Lower lobe of right lung (tissue), 2 donors: ENCODE measurements at regions not wholly inside any gene's neighbourhood (a gene's known extent, or its start where the extent isn't known, plus 50 kb on each side); places are given as distances from the start of the nearest gene placed in this dataset.

ENCODE experiments used
- ATAC-seq, 2 donors: fragments of 200-7000 bp; cut with Tn5 transposase; one replicate each; pipeline ENCODE4 v1.9.1; 2020 to 2022; ENCODE audit warnings: mild to moderate bottlenecking in 2 of 2, moderate library complexity in 2 of 2
- DNase-seq: peaks from one replicate; pipeline ENCODE4 v3.0.0-alpha.2; 2020
- H3K27ac ChIP-seq: fragments of 200-600 bp; one replicate; pipeline ENCODE4 v1.8.0; 2022
- H3K27me3 ChIP-seq: fragments of 200-600 bp; one replicate; pipeline ENCODE4 v1.8.0; 2022; ENCODE audit warnings: low read depth
- H3K36me3 ChIP-seq: fragments of 200-600 bp; one replicate; pipeline ENCODE4 v1.8.0; 2022; ENCODE audit warnings: mild to moderate bottlenecking
- H3K4me1 ChIP-seq: fragments of 200-600 bp; one replicate; pipeline ENCODE4 v1.8.0; 2022
- H3K4me3 ChIP-seq: fragments of 200-600 bp; one replicate; pipeline ENCODE4 v1.8.0; 2022; ENCODE audit warnings: mild to moderate bottlenecking
- H3K9me3 ChIP-seq: fragments of 200-600 bp; one replicate; pipeline ENCODE4 v1.8.0; 2022
- CTCF ChIP-seq: fragments of 200-600 bp; IDR thresholded peaks from one replicate; pipeline ENCODE4 v1.8.0; 2022; ENCODE audit warnings: antibody characterized with exemption, mild to moderate bottlenecking
- intact Hi-C: fragments of 100-400 bp; cut with DNase I; formaldehyde crosslinking; loops from one replicate; pipeline ENCODE4 v1.11.0; 2022
- donor health status: DM: no; HTN: yes; CAD: no; lungs with severe emphysema.

GRCh38 chr6:164040994-164041393 is 626.5 kb downstream of the QKI start:
- Histone ChIP-seq H3K4me3 (no peak overlapping the region), H3K27ac (no peak overlapping the region), H3K27me3 (no peaks in the 10 kb centered on the region), H3K9me3 (no peaks in the 10 kb centered on the region), H3K4me1 (no peaks in the 10 kb centered on the region), H3K36me3 (no peaks in the 10 kb centered on the region)
- no peak for TF ChIP-seq CTCF
- ATAC-seq, result no peak
- DNase-seq, result no peak
- intact Hi-C loops, result no loop called here

DNA sequence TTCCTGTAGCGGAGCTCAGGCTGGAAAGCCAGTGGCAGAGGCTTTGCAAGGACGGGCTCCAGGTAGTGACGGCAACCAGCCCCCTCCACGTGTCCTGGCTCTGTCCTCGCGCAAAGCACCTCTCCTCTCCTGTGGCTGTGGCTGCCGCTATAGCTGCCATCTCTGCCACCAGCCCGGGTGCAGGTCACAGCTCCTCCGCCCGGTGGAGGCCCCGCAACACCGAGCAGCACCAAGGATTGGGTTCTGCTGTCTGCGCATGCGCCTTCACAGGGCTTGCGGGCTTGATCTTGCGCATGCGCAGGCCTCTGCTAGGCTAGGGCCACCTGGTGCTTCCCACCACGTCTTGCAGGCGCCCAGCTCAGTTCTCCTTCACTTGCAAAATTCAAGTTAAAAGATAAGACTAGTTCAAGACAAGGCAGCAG is 625.4 kb downstream of the QKI start:
- TF ChIP-seq CTCF, result no peak
- H3K9me3 ChIP-seq, result no peaks in the 10 kb centered on the region
- intact Hi-C loops, result no loop called here
- no peak overlapping the region for H3K27ac ChIP-seq
- peak overlapping the region; percentile 25 for H3K4me3 ChIP-seq
- DNase-seq, result peak; percentile 68
- no peaks in the 10 kb centered on the region for H3K4me1 ChIP-seq
- peak in 1 of 2 donors; percentile 77 for ATAC-seq
- H3K36me3 ChIP-seq, result no peaks in the 10 kb centered on the region
- H3K27me3 ChIP-seq, result no peaks in the 10 kb centered on the region

DNA sequence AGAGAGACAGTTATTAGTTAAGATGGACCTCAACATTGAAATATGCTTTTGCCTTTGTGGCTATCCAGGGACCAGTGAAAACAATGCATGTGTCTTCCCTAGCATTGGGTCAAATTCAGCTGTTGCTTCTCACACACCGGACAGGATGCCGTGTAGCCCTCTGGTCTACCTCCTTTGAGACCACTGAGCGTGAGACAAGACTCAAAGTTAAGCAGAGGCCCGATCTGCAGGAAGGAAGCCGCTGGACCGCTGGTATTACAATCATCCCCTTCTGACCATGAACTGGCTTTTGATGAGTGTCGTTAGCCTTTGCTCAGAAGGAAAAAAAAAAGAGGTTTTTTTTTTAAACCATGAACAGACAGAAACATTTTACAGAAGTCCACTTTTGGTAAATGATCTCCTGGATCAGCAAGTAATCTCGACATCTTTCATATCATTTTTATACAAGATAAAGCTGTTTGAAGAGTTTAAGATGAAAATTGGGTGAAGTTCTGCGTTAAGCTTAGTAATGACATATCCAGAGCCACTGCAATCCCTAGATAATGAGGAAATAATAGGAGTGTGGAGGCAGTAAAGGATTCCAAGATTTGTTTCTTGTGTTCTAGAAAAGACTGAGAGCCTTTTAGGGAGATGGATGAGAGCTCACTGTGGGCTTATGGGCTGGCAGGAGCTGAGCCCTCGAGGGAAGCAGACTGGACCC is 622.8 kb downstream of the QKI start:
- no peaks in the 10 kb centered on the region for H3K9me3 ChIP-seq
- TF ChIP-seq CTCF, result no peak
- no peak overlapping the region for H3K27ac ChIP-seq
- H3K27me3 ChIP-seq, result no peaks in the 10 kb centered on the region
- DNase-seq (no peak), ATAC-seq (no peak)
- no peaks in the 10 kb centered on the region for H3K4me1 ChIP-seq
- no peak overlapping the region for H3K4me3 ChIP-seq
- no peaks in the 10 kb centered on the region for H3K36me3 ChIP-seq
- intact Hi-C loops, result no loop called here

- H3K4me3 ChIP-seq, result no peak overlapping the region
- intact Hi-C loops, result no loop called here
- TF ChIP-seq CTCF, result no peak
- no peaks in the 10 kb centered on the region for H3K4me1 ChIP-seq
- no peaks in the 10 kb centered on the region for H3K36me3 ChIP-seq
- H3K27me3 ChIP-seq, result no peaks in the 10 kb centered on the region
- ATAC-seq, result no peak
- no peaks in the 10 kb centered on the region for H3K9me3 ChIP-seq
- no peak overlapping the region for H3K27ac ChIP-seq
- no peak for DNase-seq
Observed at GRCh38 chr6:164035900-164036485, 621.5 kb downstream of the QKI start.

- Histone ChIP-seq H3K27me3 (no peaks in the 10 kb centered on the region), H3K4me1 (no peaks in the 10 kb centered on the region), H3K36me3 (no peaks in the 10 kb centered on the region), H3K9me3 (no peaks in the 10 kb centered on the region), H3K27ac (no peak overlapping the region), H3K4me3 (no peak overlapping the region)
- no peak for TF ChIP-seq CTCF
- intact Hi-C loops, result no loop called here
- ATAC-seq (no peak), DNase-seq (no peak)
Observed at GRCh38 chr6:164034602-164035140, 620.2 kb downstream of the QKI start.
